Stomach (tissue), 8 donors: ENCODE measurements at regions not wholly inside any gene's neighbourhood (a gene's known extent, or its start where the extent isn't known, plus 50 kb on each side); places are given as distances from the start of the nearest gene placed in this dataset.

Experiments
- DNase-seq, 2 donors: peaks; one replicate each; pipeline versions ENCODE4 v3.0.0 to v3.0.0-alpha.2; 2013 to 2019
- H3K27ac ChIP-seq, 5 donors: fragments of 200-600 bp in 4 of 5; sonication (generic) in 4 of 5; one replicate each; pipeline ENCODE4 v1.5.1; 2013 to 2019; ENCODE audit warnings: mild to moderate bottlenecking in 1 of 5, moderate library complexity in 1 of 5
- H3K27me3 ChIP-seq, 3 donors: fragments of 200-600 bp; sonication (generic); one replicate each; pipeline ENCODE4 v1.5.1; 2017 to 2019; ENCODE audit warnings: mixed run types in 1 of 3
- H3K36me3 ChIP-seq, 4 donors: fragments of 200-600 bp; sonication (generic); 1 replicate in 3 of 4; 2 replicates in 1 of 4; pipeline ENCODE4 v1.5.1; 2016 to 2019
- H3K4me1 ChIP-seq, 4 donors: fragments of 200-600 bp; sonication (generic); one replicate each; pipeline ENCODE4 v1.5.1; 2016 to 2019
- H3K4me3 ChIP-seq, 4 donors: fragments of 200-600 bp; sonication (generic) in 3 of 4; one replicate each; pipeline ENCODE4 v1.5.1; 2016 to 2019; ENCODE audit warnings: mild to moderate bottlenecking in 1 of 4
- H3K9me3 ChIP-seq, 4 donors: fragments of 200-600 bp; sonication (generic); one replicate each; pipeline ENCODE4 v1.5.1; 2016 to 2019
- EP300 ChIP-seq: sonication (generic); formaldehyde crosslinking; IDR thresholded peaks from one replicate; pipeline ENCODE4 v1.6.1; 2017; ENCODE audit warnings: antibody characterized with exemption
- POLR2A ChIP-seq, 4 donors: fragments of 450-650 bp; IDR thresholded peaks; one replicate each; pipeline ENCODE4 v1.6.1; 2016; ENCODE audit warnings: antibody characterized with exemption in 4 of 4, control low read depth in 2 of 4, mild to moderate bottlenecking in 1 of 4, moderate library complexity in 1 of 4
- POLR2AphosphoS5 ChIP-seq, 3 donors: sonication (generic); formaldehyde crosslinking; IDR thresholded peaks; one replicate each; pipeline ENCODE4 v1.6.1; 2016; ENCODE audit warnings: antibody characterized with exemption in 3 of 3
- WGBS, 5 donors: extraction: QIAGEN DNeasy Blood & Tissue Kit in 3 of 5; methylation state at CpG; one replicate each; pipeline versions ENCODE4 v1.1.5 to v1.1.7; 2013 to 2018; 5-methylcytosine and 5-hydroxymethylcytosine counted together
- intact Hi-C: fragments of 100-400 bp; cut with DNase I; formaldehyde crosslinking; loops from one replicate; pipeline ENCODE4 v1.15.1; 2023; ENCODE audit warnings: low total_unique reads
- TF ChIP-seq, protein P1 (sequence below), 7 experiments: fragments of 450-650 bp in 4 of 7; fragments of 200-600 bp in 3 of 7; sonication (generic) in 3 of 7; IDR thresholded peaks; one replicate each; pipeline ENCODE4 v1.5.1; 2016 to 2019; ENCODE audit warnings: antibody characterized with exemption in 7 of 7, control low read depth in 2 of 7, mild to moderate bottlenecking in 1 of 7
- donor health status: healthy with polysubstance abuse.
- donor health status: Bipolar disorder and iron deficiency.
- donor health status: healthy.

DNA sequence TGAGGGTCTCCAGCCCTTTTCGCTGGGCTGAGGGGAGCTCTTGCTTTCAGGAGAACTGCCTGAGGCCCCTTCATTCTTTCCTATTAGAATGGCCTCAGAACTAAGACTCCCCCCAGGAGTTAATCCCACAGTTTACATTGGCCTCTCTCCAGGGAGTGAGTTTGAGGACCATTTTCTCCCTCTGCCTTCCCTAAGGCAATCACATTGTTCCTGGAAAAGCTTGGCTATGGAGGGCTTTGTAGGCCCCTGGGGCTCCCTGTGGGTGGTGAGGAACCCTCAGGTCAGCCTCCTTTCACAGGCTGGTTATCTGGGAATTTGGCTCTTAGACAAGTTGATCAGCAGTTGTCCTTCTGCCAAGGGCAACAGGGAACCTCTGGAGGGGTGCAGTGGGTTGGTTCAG lies 343.7 kb downstream of the RPS24 start:
- intact Hi-C loops = no loop called here
- no peak overlapping the region for H3K4me3 ChIP-seq
- no peak overlapping the region for H3K27ac ChIP-seq
- TF ChIP-seq POLR2AphosphoS5 (IDR thresholded peaks at IDR 0.05) (no peak), POLR2A (IDR thresholded peaks at IDR 0.05) (no peak)
- TF ChIP-seq, protein P1, sequence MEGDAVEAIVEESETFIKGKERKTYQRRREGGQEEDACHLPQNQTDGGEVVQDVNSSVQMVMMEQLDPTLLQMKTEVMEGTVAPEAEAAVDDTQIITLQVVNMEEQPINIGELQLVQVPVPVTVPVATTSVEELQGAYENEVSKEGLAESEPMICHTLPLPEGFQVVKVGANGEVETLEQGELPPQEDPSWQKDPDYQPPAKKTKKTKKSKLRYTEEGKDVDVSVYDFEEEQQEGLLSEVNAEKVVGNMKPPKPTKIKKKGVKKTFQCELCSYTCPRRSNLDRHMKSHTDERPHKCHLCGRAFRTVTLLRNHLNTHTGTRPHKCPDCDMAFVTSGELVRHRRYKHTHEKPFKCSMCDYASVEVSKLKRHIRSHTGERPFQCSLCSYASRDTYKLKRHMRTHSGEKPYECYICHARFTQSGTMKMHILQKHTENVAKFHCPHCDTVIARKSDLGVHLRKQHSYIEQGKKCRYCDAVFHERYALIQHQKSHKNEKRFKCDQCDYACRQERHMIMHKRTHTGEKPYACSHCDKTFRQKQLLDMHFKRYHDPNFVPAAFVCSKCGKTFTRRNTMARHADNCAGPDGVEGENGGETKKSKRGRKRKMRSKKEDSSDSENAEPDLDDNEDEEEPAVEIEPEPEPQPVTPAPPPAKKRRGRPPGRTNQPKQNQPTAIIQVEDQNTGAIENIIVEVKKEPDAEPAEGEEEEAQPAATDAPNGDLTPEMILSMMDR (IDR thresholded peaks at IDR 0.05) = no peak
- peaks cover 0 to 10% (median 4%) of the 10 kb centered on the region in 4 donors for H3K4me1 ChIP-seq
- no peaks in the 10 kb centered on the region for H3K27me3 ChIP-seq
- 0 to 96% (median 72%) methylated on average over 1 of the region's 1 CpG for WGBS, 5 donors
- H3K36me3 ChIP-seq = no peaks in the 10 kb centered on the region
- DNase-seq = peak in 1 of 2 donors; percentile 68
- peaks cover 0 to 7% (median 5%) of the 10 kb centered on the region in 4 donors for H3K9me3 ChIP-seq

DNA sequence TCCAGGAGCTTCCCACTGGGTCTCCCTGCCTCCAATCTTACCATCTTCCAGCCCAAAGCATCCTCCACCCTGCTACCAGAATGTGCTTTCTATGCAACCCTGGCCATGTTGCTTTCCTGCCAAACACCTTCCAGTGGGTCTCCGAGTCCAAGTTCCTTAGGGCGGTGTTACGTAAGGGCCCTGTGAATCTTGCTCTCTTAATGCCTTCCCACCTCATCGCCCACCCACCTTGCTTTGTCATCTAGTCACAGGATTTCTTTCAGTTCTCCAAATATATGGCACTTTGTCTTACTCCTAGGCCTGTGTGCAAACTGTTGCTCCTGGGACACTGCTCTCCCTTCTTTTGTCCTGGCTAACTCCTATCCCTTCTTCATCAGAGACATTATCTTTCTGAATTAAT lies 344.5 kb downstream of the RPS24 start:
- Histone ChIP-seq H3K9me3 (peaks cover 0 to 7% (median 5%) of the 10 kb centered on the region in 4 donors), H3K27ac (no peak overlapping the region), H3K27me3 (no peaks in the 10 kb centered on the region), H3K4me1 (peaks cover 0 to 10% (median 4%) of the 10 kb centered on the region in 4 donors), H3K36me3 (no peaks in the 10 kb centered on the region), H3K4me3 (no peak overlapping the region)
- intact Hi-C loops = no loop called here
- TF ChIP-seq POLR2A (IDR thresholded peaks at IDR 0.05) = no peak
- no peak for TF ChIP-seq POLR2AphosphoS5 (IDR thresholded peaks at IDR 0.05)
- no peak for TF ChIP-seq EP300
- TF ChIP-seq, protein P1 (IDR thresholded peaks at IDR 0.05) = no peak
- no peak for DNase-seq
- WGBS, 5 donors = 89 to 96% (median 93%) methylated on average over 4 of the region's 4 CpGs

GRCh38 chr10:78381107-78381506 lies 347.4 kb downstream of the RPS24 start:
- Histone ChIP-seq H3K9me3 (peaks cover 0 to 7% (median 5%) of the 10 kb centered on the region in 4 donors), H3K4me3 (no peak overlapping the region), H3K27me3 (no peaks in the 10 kb centered on the region), H3K27ac (no peak overlapping the region), H3K4me1 (peaks cover 0 to 10% (median 4%) of the 10 kb centered on the region in 4 donors), H3K36me3 (no peaks in the 10 kb centered on the region)
- TF ChIP-seq POLR2A (IDR thresholded peaks at IDR 0.05) (no peak), EP300 (no peak)
- TF ChIP-seq, protein P1 (IDR thresholded peaks at IDR 0.05) = no peak
- no peak for DNase-seq
- intact Hi-C loops = no loop called here
- 56 to 61% (median 59%) methylated on average over 19 of the region's 19 CpGs for WGBS, 5 donors

GRCh38 chr10:78382047-78382446 lies 348.4 kb downstream of the RPS24 start:
- no peaks in the 10 kb centered on the region for H3K36me3 ChIP-seq
- no peaks in the 10 kb centered on the region for H3K27me3 ChIP-seq
- WGBS, 5 donors = 82 to 91% (median 89%) methylated on average over 5 of the region's 5 CpGs
- no peak overlapping the region for H3K4me3 ChIP-seq
- H3K4me1 ChIP-seq = peaks cover 0 to 8% (median 4%) of the 10 kb centered on the region in 4 donors
- intact Hi-C loops = no loop called here
- H3K27ac ChIP-seq = no peak overlapping the region
- H3K9me3 ChIP-seq = peaks cover 0 to 7% (median 5%) of the 10 kb centered on the region in 4 donors
- TF ChIP-seq, protein P1 (IDR thresholded peaks at IDR 0.05) = no peak
- TF ChIP-seq POLR2AphosphoS5 (IDR thresholded peaks at IDR 0.05) (no peak), EP300 (no peak), POLR2A (IDR thresholded peaks at IDR 0.05) (no peak)
- DNase-seq = no peak
